Prostate gland (tissue), 2 donors: ENCODE measurements at regions not wholly inside any gene's neighbourhood (a gene's known extent, or its start where the extent isn't known, plus 50 kb on each side); places are given as distances from the start of the nearest gene placed in this dataset.

ENCODE experiments used
- CTCF ChIP-seq, 4 experiments: fragments of 200-600 bp in 2 of 4; fragments of 450-650 bp in 2 of 4; sonication (generic) in 2 of 4; IDR thresholded peaks; 1 replicate in 3 of 4; 2 replicates in 1 of 4; pipeline ENCODE4 v1.5.1; 2016 to 2019; ENCODE audit warnings: antibody characterized with exemption in 4 of 4, mild to moderate bottlenecking in 2 of 4, moderate library complexity in 2 of 4
- POLR2A ChIP-seq: fragments of 450-650 bp; IDR thresholded peaks from one replicate; pipeline ENCODE4 v1.6.1; 2016; ENCODE audit warnings: antibody characterized with exemption, mild to moderate bottlenecking

- no peak for TF ChIP-seq CTCF (IDR thresholded peaks at IDR 0.05)
- no peak for TF ChIP-seq POLR2A
Measured at GRCh38 chr9:108759835-108760234, 96.0 kb downstream of the ACTL7B start.
